Effector memory CD4-positive, alpha-beta T cell (primary cell): ENCODE measurements at regions not wholly inside any gene's neighbourhood (a gene's known extent, or its start where the extent isn't known, plus 50 kb on each side); places are given as distances from the start of the nearest gene placed in this dataset.

Experiments used
- DNase-seq, 3 donors: peaks; one replicate each; pipeline ENCODE4 v3.0.0-alpha.2; 2020
- H3K27ac ChIP-seq: 2 replicates; pipeline ENCODE4 v1.7.0; 2013; ENCODE audit warnings: mild to moderate bottlenecking, low read length, moderate library complexity; ENCODE audit not compliant: insufficient read depth, poor library complexity, severe bottlenecking
- H3K27me3 ChIP-seq: replicated peaks from 2 replicates; pipeline ENCODE4 v1.7.0; 2013; ENCODE audit warnings: mild to moderate bottlenecking, low read length; ENCODE audit not compliant: insufficient read depth, control insufficient read depth, poor library complexity, severe bottlenecking
- H3K36me3 ChIP-seq: 2 replicates; pipeline ENCODE4 v1.7.0; 2013; ENCODE audit warnings: mild to moderate bottlenecking, low read length, moderate library complexity; ENCODE audit not compliant: control insufficient read depth, insufficient read depth
- H3K4me1 ChIP-seq: 2 replicates; pipeline ENCODE4 v1.7.0; 2013; ENCODE audit warnings: low read length, mild to moderate bottlenecking; ENCODE audit not compliant: control insufficient read depth, insufficient read depth, poor library complexity, severe bottlenecking
- H3K4me3 ChIP-seq: 2 replicates; pipeline ENCODE4 v1.7.0; 2013; ENCODE audit warnings: low read length, low read depth, mild to moderate bottlenecking; ENCODE audit not compliant: insufficient read depth, poor library complexity, severe bottlenecking
- H3K9me3 ChIP-seq: 2 replicates; pipeline ENCODE4 v1.7.0; 2013; ENCODE audit warnings: mild to moderate bottlenecking, low read length, moderate library complexity; ENCODE audit not compliant: control insufficient read depth

DNA sequence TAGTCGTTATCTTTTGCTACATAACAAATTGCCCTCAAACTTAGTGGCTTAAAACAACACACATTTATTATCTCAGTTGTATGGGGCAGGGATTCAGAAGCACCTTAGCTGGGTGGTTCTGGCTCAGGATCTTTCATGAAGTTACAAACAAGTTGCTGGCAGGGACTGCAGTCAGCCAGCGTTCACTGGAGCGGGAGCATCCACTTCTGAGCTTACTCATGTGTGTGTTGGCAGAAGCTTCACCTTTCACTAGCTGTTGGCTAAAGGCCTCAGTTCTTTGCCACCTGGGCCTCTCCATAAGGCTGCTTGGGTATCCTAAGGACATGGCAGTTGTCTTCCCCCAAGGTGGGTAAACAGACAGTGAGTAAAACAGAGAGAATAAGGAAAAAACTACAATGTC lies 365.7 kb downstream of the RPS29 start:
- Histone ChIP-seq H3K27me3 (no peaks in the 10 kb centered on the region), H3K27ac (no peak overlapping the region), H3K4me3 (no peak overlapping the region), H3K4me1 (no peaks in the 10 kb centered on the region), H3K9me3 (no peaks in the 10 kb centered on the region), H3K36me3 (no peaks in the 10 kb centered on the region)
- no peak for DNase-seq

DNA sequence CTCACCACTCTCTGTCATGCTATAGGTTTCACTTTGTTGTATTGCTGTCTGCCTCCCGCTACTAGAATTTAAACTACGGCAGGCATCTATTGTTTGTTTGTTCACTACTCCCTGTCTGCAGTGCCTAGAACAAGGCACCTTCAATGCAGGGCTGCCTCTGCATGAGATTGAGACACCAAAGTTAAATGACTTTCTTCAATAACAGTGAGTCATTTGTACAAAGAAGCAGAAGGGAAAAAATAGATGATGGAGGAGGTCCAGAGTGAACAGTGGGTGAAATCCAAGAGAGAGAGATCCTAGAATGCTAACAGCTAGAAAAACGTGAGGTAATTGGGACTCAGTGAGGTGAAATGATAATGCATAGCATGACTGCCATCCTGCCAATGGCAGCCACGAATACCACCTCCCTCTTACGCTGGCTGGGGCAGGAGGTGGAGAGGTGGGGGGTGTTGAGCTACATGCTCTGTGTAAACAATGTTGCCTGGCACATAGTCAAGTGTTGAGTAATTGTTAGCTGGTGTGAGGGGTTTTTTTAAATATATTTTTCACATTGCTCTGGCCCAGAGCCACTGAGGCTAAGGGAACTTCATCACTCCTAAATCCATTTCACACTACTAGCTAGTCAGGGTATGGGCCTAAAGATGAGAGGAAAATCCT lies 367.6 kb downstream of the RPS29 start:
- no peaks in the 10 kb centered on the region for H3K9me3 ChIP-seq
- no peaks in the 10 kb centered on the region for H3K4me1 ChIP-seq
- H3K27me3 ChIP-seq, result no peaks in the 10 kb centered on the region
- H3K36me3 ChIP-seq, result no peaks in the 10 kb centered on the region
- H3K27ac ChIP-seq, result no peak overlapping the region
- no peak overlapping the region for H3K4me3 ChIP-seq
- DNase-seq, result no peak

DNA sequence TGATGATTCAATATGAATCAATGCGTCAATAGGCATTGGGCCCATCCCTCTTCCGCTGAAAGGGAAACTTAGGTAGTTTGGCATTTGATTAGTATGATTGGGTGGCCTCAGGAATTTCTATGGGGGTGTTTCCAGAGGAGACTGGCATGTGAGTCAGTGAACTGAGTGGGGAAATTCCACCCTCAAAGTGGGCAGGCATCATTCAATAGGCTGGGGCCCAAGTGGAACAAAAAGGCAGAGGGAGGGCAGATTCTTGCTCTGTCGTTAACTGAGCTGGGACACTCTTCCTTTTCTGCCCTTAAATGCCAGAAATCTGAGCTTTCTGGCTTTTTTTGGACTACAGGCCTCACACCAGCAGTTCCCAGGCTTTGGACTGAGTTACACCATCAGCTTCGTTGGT lies 373.5 kb downstream of the RPS29 start:
- Histone ChIP-seq H3K9me3 (no peaks in the 10 kb centered on the region), H3K27ac (no peak overlapping the region), H3K4me3 (no peak overlapping the region), H3K4me1 (no peaks in the 10 kb centered on the region), H3K36me3 (no peaks in the 10 kb centered on the region), H3K27me3 (no peaks in the 10 kb centered on the region)
- DNase-seq, result no peak

DNA sequence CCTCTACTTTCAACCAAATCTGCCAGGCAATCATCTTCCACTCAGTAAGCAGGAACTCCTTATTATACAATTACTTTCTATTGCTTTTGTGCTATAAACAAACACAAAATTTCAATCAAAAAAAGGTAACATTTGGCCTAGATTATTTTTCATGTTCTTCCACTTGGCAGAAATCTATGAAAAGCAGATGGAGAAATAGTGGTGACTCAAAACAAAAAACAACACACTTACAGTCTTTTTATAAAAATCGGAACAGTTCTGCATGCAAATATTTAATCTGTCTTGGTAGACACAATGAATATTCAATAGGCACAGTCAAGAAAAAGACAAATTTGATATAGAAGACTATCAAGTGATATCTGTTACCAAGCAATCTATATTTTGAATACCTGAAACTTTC lies 376.8 kb downstream of the RPS29 start:
- no peaks in the 10 kb centered on the region for H3K36me3 ChIP-seq
- no peaks in the 10 kb centered on the region for H3K4me1 ChIP-seq
- no peaks in the 10 kb centered on the region for H3K9me3 ChIP-seq

DNA sequence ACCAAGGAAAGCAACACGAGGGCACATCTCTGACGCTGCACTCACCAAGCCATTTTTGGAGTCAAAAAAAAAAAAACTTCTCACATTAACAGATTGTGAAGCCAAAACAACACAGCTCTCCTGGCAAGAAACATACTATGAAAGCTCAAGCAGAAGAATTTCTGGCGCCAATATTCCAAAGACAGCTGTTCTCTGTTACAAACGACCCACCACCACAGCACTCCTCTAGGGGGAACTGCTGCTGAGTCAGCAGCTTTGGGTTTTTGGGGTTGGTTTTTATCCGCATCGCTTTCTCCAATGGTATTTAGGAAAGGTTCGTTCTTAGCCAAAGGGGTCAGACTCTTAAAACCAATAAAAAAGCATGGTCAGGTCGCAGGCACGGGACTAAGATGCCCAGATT lies 379.4 kb downstream of the RPS29 start:
- Histone ChIP-seq H3K27me3 (no peaks in the 10 kb centered on the region), H3K4me1 (no peaks in the 10 kb centered on the region), H3K9me3 (no peaks in the 10 kb centered on the region), H3K27ac (no peak overlapping the region), H3K36me3 (no peaks in the 10 kb centered on the region), H3K4me3 (no peak overlapping the region)
- DNase-seq, result no peak

More for the DNA sequence above, 376.8 kb downstream of the RPS29 start:
- Histone ChIP-seq H3K4me3 (no peak overlapping the region), H3K27me3 (no peaks in the 10 kb centered on the region), H3K27ac (no peak overlapping the region)
- no peak for DNase-seq

DNA sequence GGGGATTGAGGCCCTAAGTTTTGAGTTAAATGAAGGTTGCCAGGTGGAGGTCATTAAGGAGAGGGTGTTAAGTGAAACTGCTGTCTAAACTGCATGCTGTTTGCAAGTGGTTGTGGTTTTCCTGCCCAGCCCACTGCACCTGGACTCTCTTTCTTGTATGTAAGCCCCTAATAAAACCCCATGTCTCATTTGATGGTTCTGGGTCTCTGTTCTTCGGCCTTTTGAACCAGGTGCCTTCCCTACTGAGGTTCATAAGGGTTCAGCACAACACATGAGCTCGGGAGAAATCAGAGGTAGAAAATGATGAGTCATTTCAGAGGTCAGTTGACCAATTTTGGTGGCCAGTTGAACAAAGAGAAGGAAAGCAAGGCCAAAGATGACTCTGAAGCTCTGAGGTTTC lies 382.5 kb downstream of the RPS29 start:
- DNase-seq, result no peak
- no peaks in the 10 kb centered on the region for H3K4me1 ChIP-seq
- no peaks in the 10 kb centered on the region for H3K9me3 ChIP-seq
- no peaks in the 10 kb centered on the region for H3K36me3 ChIP-seq
- no peaks in the 10 kb centered on the region for H3K27me3 ChIP-seq
- no peak overlapping the region for H3K27ac ChIP-seq
- H3K4me3 ChIP-seq, result no peak overlapping the region

DNA sequence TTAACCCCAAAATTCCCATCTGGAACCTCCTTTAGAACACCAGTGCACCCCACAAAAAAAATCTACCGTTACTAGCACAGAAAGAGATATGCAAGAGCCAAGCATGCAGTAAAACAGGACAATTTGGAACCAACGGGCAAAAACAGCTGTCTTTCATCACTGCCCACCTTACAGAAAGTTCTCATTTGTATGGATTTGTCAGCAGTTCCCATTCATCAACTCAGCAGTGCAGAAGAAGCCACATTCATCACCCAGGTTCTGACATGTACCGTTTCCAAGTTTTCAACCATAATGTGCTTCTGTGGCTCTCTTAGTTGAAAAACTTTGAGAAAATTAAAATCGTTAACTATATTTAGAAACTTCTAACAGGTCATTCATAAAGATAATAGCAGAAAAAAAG lies 387.0 kb downstream of the RPS29 start:
- Histone ChIP-seq H3K9me3 (no peaks in the 10 kb centered on the region), H3K36me3 (no peaks in the 10 kb centered on the region), H3K4me1 (no peaks in the 10 kb centered on the region), H3K27me3 (no peaks in the 10 kb centered on the region), H3K27ac (no peak overlapping the region), H3K4me3 (no peak overlapping the region)
- DNase-seq, result no peak

DNA sequence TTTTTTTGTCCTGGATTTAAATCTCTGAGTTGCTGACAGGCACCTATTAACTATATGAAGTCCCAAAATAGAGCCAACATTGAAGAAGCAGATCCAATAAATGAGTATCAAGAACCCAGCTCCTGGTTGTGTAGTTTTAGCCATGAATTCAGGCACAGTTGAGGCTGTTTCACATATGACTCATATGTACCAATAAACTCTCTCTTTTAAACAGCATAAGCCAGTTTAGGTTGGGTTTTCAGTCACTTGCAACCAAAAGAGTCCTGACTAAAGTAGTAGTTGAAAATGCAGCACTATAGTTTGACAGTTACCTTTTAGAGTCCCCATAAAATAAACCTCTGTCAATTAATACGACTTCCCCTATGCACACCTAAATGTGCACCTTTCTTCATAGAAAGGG lies 389.9 kb downstream of the RPS29 start:
- no peaks in the 10 kb centered on the region for H3K4me1 ChIP-seq
- H3K27me3 ChIP-seq, result no peaks in the 10 kb centered on the region
- no peaks in the 10 kb centered on the region for H3K36me3 ChIP-seq
- no peaks in the 10 kb centered on the region for H3K9me3 ChIP-seq
- no peak for DNase-seq
- no peak overlapping the region for H3K27ac ChIP-seq
- no peak overlapping the region for H3K4me3 ChIP-seq

DNA sequence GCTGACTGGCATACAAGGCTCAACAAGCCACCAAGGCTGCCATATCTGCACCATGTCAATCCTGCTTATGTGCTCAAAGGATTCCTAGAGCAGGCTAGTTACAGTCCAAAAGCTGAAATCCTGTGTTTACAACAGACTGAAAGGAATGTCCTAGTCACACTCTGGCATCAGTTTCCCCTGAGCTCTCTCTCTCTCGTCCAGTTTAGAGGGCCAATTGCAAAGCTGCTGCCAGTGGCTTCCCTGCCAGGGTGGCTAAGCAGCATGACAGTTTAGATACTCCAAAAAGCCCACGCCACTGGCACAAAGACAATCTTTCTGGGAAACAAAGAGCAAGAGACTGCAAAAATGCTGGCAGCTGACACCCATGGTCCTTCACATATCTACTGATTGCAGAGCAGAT lies 392.1 kb downstream of the RPS29 start:
- DNase-seq, result no peak
- Histone ChIP-seq H3K36me3 (no peaks in the 10 kb centered on the region), H3K9me3 (no peaks in the 10 kb centered on the region), H3K4me1 (no peaks in the 10 kb centered on the region), H3K4me3 (no peak overlapping the region), H3K27ac (no peak overlapping the region), H3K27me3 (no peaks in the 10 kb centered on the region)

DNA sequence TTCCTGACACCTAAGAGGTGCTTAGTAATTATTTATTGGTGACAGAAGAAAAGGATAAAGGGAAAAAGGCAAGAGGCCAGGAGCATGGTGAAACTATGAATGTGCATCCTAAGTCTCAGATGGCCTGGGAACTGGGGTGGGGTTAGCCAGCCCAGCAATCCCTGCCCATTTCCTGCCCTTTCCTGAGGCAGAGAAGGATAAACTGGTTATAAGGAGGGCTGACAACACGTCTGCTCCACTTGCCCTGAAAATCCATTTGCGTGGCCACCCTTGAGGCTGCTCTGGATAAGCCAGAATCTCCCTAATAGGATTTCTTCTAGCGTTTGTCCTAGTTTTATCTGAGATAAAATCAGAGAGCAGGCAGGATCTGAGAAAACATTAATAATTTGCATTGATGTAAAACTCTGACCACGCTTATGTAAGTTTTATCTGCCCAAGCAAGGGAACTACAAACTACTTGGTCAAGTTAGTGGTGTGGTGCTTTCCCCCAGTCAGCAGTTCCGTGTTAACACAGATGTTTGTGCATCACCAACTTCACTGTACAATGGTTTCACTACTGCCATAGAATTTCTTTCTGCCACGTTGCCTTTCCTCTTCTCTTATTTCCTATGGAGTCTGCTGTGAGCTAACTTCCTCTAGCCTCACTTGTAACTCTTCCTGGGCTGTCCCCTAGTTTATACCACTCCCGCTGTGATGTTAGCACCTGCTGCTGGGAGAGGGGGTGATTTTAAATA lies 392.7 kb downstream of the RPS29 start:
- Histone ChIP-seq H3K4me3 (no peak overlapping the region), H3K9me3 (no peaks in the 10 kb centered on the region)
- DNase-seq, result no peak

More for the DNA sequence above, 392.7 kb downstream of the RPS29 start:
- Histone ChIP-seq H3K27ac (no peak overlapping the region), H3K4me1 (no peaks in the 10 kb centered on the region), H3K36me3 (no peaks in the 10 kb centered on the region), H3K27me3 (no peaks in the 10 kb centered on the region)
